BE2C (cell line): ENCODE measurements at regions not wholly inside any gene's neighbourhood (a gene's known extent, or its start where the extent isn't known, plus 50 kb on each side); places are given as distances from the start of the nearest gene placed in this dataset.

ENCODE experiments used
- DNase-seq: peaks from one replicate; pipeline ENCODE4 v3.0.0-alpha.2; 2020
- H3K27me3 ChIP-seq: fragments of 250-450 bp; sonication (Bioruptor Pico); 2 replicates; pipeline ENCODE4 v1.5.1; 2020; ENCODE audit warnings: mild to moderate bottlenecking
- H3K36me3 ChIP-seq: fragments of 250-450 bp; sonication (Bioruptor Pico); 2 replicates; pipeline ENCODE4 v1.5.1; 2020; ENCODE audit warnings: mild to moderate bottlenecking
- H3K4me1 ChIP-seq: fragments of 250-450 bp; sonication (Bioruptor Pico); 2 replicates; pipeline ENCODE4 v1.5.1; 2020
- H3K4me3 ChIP-seq: 2 replicates; pipeline ENCODE4 v1.5.1; 2011; ENCODE audit warnings: low read depth, low read length
- H3K9me3 ChIP-seq: fragments of 250-450 bp; sonication (Bioruptor Pico); 2 replicates; pipeline ENCODE4 v1.5.1; 2020
- TF ChIP-seq, protein P1 (sequence below): IDR thresholded peaks from 2 replicates; pipeline ENCODE4 v1.5.1; 2012; ENCODE audit warnings: mild to moderate bottlenecking, low read depth, low read length

DNA sequence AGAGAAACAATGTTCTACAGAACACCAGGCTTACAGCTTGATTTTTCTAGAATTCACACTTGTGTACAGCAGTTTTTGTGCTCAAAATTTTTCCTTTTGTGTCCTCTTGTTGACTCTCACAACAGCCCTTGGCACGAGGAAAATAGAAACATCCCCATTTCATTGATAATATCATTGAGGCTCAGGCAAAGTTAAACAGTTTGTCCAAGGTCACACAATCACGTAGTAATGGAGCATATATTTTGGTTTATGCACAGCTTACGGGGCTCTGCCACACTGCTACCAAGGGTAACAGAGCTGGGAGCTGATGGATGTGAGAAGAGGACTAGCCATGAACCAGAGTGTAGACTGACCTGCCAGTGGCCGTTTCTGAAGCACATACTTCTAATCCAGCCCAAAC is 292.0 kb downstream of the FZD1 start:
- TF ChIP-seq, protein P1, sequence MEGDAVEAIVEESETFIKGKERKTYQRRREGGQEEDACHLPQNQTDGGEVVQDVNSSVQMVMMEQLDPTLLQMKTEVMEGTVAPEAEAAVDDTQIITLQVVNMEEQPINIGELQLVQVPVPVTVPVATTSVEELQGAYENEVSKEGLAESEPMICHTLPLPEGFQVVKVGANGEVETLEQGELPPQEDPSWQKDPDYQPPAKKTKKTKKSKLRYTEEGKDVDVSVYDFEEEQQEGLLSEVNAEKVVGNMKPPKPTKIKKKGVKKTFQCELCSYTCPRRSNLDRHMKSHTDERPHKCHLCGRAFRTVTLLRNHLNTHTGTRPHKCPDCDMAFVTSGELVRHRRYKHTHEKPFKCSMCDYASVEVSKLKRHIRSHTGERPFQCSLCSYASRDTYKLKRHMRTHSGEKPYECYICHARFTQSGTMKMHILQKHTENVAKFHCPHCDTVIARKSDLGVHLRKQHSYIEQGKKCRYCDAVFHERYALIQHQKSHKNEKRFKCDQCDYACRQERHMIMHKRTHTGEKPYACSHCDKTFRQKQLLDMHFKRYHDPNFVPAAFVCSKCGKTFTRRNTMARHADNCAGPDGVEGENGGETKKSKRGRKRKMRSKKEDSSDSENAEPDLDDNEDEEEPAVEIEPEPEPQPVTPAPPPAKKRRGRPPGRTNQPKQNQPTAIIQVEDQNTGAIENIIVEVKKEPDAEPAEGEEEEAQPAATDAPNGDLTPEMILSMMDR = no peak
- H3K4me3 ChIP-seq = no peak overlapping the region
- no peaks in the 10 kb centered on the region for H3K9me3 ChIP-seq
- H3K4me1 ChIP-seq = no peaks in the 10 kb centered on the region
- H3K27me3 ChIP-seq = no peaks in the 10 kb centered on the region
- H3K36me3 ChIP-seq = no peaks in the 10 kb centered on the region
- no peak for DNase-seq

DNA sequence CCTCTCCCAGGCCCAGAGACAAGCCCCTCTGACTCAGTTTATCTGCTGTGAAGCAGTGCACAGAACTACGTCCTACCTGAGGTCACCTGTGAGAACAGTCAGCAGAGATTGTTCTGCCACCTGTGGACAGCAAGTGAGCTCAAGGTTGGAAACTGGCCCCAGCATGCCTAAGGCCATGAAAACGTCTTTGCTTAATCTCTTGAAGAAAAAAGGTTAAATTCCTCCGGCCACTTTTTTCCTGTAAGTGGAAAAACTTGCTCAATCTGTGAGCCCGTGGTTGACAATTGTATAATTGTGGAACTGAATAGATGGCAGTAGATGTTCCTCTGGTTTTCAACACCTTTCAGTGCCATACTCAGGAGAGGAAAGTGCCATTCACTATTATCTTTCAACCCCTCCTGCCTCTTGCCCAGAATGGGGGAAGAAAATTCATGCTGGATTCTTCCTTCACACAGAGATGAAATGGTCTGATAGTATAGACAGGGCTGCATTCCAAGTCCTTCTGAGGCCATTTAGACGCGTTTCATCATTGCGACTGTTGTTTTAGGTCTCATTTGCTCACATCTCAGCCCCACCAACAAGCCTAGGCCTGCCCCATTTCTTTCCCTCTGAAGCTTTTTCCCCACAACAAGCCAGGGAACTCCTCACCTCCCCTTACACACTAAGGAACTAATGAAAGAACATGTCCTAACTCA is 292.9 kb downstream of the FZD1 start:
- Histone ChIP-seq H3K36me3 (no peaks in the 10 kb centered on the region), H3K4me3 (no peak overlapping the region), H3K27me3 (no peaks in the 10 kb centered on the region), H3K4me1 (no peaks in the 10 kb centered on the region), H3K9me3 (no peaks in the 10 kb centered on the region)
- TF ChIP-seq, protein P1 = no peak
- no peak for DNase-seq

DNA sequence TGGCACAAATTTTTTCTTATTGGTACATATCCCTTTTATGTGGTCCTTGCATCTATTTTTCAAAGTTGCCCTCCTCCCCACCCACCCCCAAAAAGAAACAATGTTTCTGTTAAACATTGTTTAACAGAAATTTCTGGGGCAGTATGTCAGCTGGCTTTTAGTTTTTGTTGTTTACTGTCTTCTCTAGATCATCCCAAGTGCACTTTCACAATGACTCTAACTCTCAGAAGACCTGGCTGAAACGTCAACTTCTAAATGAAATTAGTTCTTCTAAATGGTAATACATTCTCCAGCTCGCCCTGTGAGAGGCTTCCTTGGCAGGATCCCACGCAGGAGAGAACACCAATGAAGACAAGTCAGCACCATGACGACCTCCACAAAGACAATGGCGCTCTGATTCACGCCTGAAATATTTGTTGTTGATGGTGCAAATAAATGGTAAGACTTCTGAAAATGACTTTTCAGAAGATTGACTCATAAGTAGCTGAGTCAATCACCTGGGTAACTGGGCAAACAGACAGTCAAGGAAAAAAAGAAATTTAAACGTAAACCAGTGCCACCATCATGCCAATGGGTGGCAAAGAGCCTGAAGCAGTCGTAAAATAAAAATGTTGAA is 293.7 kb downstream of the FZD1 start:
- H3K4me3 ChIP-seq = no peak overlapping the region
- H3K4me1 ChIP-seq = no peaks in the 10 kb centered on the region
- no peaks in the 10 kb centered on the region for H3K9me3 ChIP-seq
- H3K27me3 ChIP-seq = no peaks in the 10 kb centered on the region
- TF ChIP-seq, protein P1 = no peak
- no peaks in the 10 kb centered on the region for H3K36me3 ChIP-seq
- no peak for DNase-seq

DNA sequence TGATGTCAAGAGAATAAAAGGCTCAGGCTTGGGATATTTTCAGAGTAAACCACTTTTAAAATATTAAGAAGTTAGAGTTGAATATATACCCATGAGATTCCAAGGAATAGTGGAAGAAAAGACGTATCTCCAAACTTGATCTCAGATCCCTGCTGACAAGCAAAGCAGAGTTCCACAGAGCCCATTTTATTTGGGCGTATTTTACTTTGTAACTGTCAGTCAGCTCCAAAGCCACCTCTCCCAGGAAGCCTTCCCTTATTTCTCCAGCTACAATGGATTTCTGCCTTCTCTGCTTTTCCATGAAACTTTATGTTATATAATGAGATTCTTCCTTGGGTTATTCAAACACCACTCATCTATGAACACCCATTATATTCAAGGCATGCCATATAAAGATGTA is 295.7 kb downstream of the FZD1 start:
- Histone ChIP-seq H3K4me3 (no peak overlapping the region), H3K36me3 (no peaks in the 10 kb centered on the region), H3K4me1 (no peaks in the 10 kb centered on the region), H3K9me3 (no peaks in the 10 kb centered on the region), H3K27me3 (no peaks in the 10 kb centered on the region)
- DNase-seq = no peak
- TF ChIP-seq, protein P1 = no peak

DNA sequence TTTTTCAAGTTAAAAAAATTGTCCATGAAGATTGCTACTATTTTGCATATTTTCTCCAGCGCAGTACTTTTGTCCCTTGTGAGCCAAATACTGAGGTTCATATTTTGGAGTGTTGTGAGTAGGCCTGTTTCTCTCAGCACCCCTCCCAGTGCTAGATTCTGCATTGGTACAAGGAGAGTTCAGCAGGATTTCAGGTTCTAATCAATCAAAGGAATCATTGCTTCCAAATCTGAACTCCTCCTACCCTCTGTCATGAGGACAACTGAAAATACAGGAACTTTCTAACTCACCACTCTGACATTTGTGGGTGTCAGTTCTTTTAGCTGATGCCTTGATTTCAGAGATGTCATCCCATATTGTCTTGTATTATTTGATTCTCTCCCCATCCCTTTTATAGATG is 299.9 kb downstream of the FZD1 start:
- H3K4me3 ChIP-seq = no peak overlapping the region

DNA sequence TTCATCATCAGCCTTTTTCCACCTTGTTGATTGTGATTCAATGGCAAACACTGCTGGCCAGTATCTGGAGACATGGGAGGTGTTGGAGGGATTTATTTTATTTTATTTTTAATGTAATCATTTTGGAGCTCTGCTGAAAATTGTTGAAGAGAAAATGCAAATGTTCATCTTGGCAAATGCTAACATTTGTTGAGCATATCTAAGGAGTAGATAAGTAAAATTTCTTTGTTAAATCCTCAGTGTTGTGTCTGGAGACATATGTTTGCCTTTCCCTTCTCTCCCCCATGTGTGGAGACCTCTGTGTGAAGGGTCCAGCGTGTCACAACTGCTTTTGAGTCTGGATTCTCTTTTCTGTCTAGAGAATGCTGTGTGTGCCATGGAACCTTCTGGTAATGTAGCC is 300.3 kb downstream of the FZD1 start:
- Histone ChIP-seq H3K4me1 (no peaks in the 10 kb centered on the region), H3K27me3 (no peaks in the 10 kb centered on the region), H3K36me3 (no peaks in the 10 kb centered on the region), H3K4me3 (no peak overlapping the region), H3K9me3 (no peaks in the 10 kb centered on the region)
- TF ChIP-seq, protein P1 = no peak
- DNase-seq = no peak

More for the DNA sequence above, 299.9 kb downstream of the FZD1 start:
- Histone ChIP-seq H3K9me3 (no peaks in the 10 kb centered on the region), H3K36me3 (no peaks in the 10 kb centered on the region), H3K27me3 (no peaks in the 10 kb centered on the region), H3K4me1 (no peaks in the 10 kb centered on the region)
- TF ChIP-seq, protein P1 = no peak
- DNase-seq = no peak
